NCI-H82 treated with DMSO at 0.1 percent for 48 hours (cell line): ENCODE measurements at regions not wholly inside any gene's neighbourhood (a gene's known extent, or its start where the extent isn't known, plus 50 kb on each side); places are given as distances from the start of the nearest gene placed in this dataset.
A peak's percentile ranks its signal among the peaks of the same experiment; 100 is the strongest.
"Not testable (repeated sequence)": the region's sequence is repeated elsewhere in the genome, so short reads cannot be mapped to it uniquely, and the experiment has no call there.

Experiments used
- DNase-seq: peaks from one replicate; lab custom pipeline; 2025; ENCODE audit not compliant: unreplicated experiment; lab: John Stamatoyannopoulos, UW

- no peak for DNase-seq
Measured at GRCh38 chr3:109982201-109982600, 644.9 kb upstream of the DPPA4 start.

- DNase-seq: no peak
Measured at GRCh38 chr3:109984976-109985375, 647.6 kb upstream of the DPPA4 start.

GRCh38 chr3:109985943-109986555 lies 648.7 kb upstream of the DPPA4 start:
- DNase-seq: no peak

- no peak for DNase-seq
Measured at GRCh38 chr3:109994853-109995252, 657.5 kb upstream of the DPPA4 start.

- no peak for DNase-seq
Measured at GRCh38 chr3:109995377-109995776, 658.0 kb upstream of the DPPA4 start.

- not testable (repeated sequence) for DNase-seq
Measured at GRCh38 chr3:110001905-110002304, 664.6 kb upstream of the DPPA4 start.

GRCh38 chr3:110006913-110007312 lies 669.6 kb upstream of the DPPA4 start:
- DNase-seq: no peak

- no peak for DNase-seq
Measured at GRCh38 chr3:110015231-110015963, 678.1 kb upstream of the DPPA4 start.

GRCh38 chr3:110016235-110016815 lies 679.0 kb upstream of the DPPA4 start:
- DNase-seq: no peak

GRCh38 chr3:110017304-110017703 lies 680.0 kb upstream of the DPPA4 start:
- no peak for DNase-seq

GRCh38 chr3:110021659-110022058 lies 684.3 kb upstream of the DPPA4 start:
- DNase-seq: no peak

GRCh38 chr3:110023022-110023421 lies 685.7 kb upstream of the DPPA4 start:
- not testable (repeated sequence) for DNase-seq

GRCh38 chr3:110026421-110026820 lies 689.1 kb upstream of the DPPA4 start:
- DNase-seq: peak; percentile 48

GRCh38 chr3:110027446-110028080 lies 690.2 kb upstream of the DPPA4 start:
- peak; percentile 85 for DNase-seq

GRCh38 chr3:110031975-110032374 lies 694.6 kb upstream of the DPPA4 start:
- no peak for DNase-seq

- no peak for DNase-seq
Measured at GRCh38 chr3:110059431-110059830, 722.1 kb upstream of the DPPA4 start.

- DNase-seq: no peak
Measured at GRCh38 chr3:110062716-110063115, 725.4 kb upstream of the DPPA4 start.

- DNase-seq: no peak
Measured at GRCh38 chr3:110063178-110063577, 725.8 kb upstream of the DPPA4 start.

- DNase-seq: no peak
Measured at GRCh38 chr3:110066206-110066605, 728.9 kb upstream of the DPPA4 start.

- no peak for DNase-seq
Measured at GRCh38 chr3:110067527-110067926, 730.2 kb upstream of the DPPA4 start.

- no peak for DNase-seq
Measured at GRCh38 chr3:110069761-110070160, 732.4 kb upstream of the DPPA4 start.
